ENCODE measurements at regions not wholly inside any gene's neighbourhood (a gene's known extent, or its start where the extent isn't known, plus 50 kb on each side); places are given as distances from the start of the nearest gene placed in this dataset.

DNA sequence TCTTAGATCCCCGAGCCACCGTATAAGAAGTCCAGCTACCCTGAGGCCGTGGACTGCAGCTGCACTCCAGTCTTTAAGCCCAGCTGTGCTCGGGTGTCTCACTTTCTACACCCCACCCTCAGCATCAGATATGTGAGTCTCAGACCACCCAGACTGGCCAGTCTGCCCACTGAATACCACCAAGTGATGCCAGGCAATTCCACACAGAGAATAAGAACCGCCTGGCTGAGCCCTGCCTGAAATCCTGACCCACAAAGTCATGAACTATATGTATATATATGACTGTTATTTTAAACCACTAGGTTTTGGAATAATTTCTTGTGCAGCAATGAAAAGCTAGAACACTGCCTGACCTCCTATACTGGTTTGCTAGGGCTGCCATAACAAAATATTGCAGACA, 106.7 kb downstream of the FOXF2 start:
- CTCF ChIA-PET: no interaction called here
- no peak overlapping the region for H3K4me2 ChIP-seq
- TF ChIP-seq, protein P1, sequence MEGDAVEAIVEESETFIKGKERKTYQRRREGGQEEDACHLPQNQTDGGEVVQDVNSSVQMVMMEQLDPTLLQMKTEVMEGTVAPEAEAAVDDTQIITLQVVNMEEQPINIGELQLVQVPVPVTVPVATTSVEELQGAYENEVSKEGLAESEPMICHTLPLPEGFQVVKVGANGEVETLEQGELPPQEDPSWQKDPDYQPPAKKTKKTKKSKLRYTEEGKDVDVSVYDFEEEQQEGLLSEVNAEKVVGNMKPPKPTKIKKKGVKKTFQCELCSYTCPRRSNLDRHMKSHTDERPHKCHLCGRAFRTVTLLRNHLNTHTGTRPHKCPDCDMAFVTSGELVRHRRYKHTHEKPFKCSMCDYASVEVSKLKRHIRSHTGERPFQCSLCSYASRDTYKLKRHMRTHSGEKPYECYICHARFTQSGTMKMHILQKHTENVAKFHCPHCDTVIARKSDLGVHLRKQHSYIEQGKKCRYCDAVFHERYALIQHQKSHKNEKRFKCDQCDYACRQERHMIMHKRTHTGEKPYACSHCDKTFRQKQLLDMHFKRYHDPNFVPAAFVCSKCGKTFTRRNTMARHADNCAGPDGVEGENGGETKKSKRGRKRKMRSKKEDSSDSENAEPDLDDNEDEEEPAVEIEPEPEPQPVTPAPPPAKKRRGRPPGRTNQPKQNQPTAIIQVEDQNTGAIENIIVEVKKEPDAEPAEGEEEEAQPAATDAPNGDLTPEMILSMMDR (conservative IDR thresholded peaks at IDR 0.05): no peak
- no peak for TF ChIP-seq EZH2 (IDR thresholded peaks at IDR 0.05; ENCODE audit: low read depth)
- H3K9me2 ChIP-seq (ENCODE audit: insufficient read depth): no peaks in the 10 kb centered on the region
- H3K4me1 ChIP-seq (replicated peaks; ENCODE audit: insufficient read depth): no peaks in the 10 kb centered on the region
- H3K79me2 ChIP-seq (ENCODE audit: low read depth): no peaks in the 10 kb centered on the region
- no peaks in the 10 kb centered on the region for H3K27me3 ChIP-seq (ENCODE audit: insufficient read depth, low read depth)
- no peak for DNase-seq
- POLR2A ChIA-PET (ENCODE audit: unreplicated experiment): no interaction called here
- no peaks in the 10 kb centered on the region for H3F3A ChIP-seq (ENCODE audit: insufficient read depth, low read depth)
- no peak overlapping the region for H3K27ac ChIP-seq
- intact Hi-C loops (cut with micrococcal nuclease; ENCODE audit: unreplicated experiment): no loop called here
- H3K36me3 ChIP-seq (ENCODE audit: low read depth): no peaks in the 10 kb centered on the region
- no peak overlapping the region for H3K4me3 ChIP-seq
- no peaks in the 10 kb centered on the region for H4K20me1 ChIP-seq (ENCODE audit: insufficient read depth)
- H2AFZ ChIP-seq: no peak overlapping the region
- no TSS peak for BruUV-seq (replicated peaks)
- no peaks in the 10 kb centered on the region for H3K9me3 ChIP-seq (ENCODE audit: insufficient read depth, low read depth)

DNA sequence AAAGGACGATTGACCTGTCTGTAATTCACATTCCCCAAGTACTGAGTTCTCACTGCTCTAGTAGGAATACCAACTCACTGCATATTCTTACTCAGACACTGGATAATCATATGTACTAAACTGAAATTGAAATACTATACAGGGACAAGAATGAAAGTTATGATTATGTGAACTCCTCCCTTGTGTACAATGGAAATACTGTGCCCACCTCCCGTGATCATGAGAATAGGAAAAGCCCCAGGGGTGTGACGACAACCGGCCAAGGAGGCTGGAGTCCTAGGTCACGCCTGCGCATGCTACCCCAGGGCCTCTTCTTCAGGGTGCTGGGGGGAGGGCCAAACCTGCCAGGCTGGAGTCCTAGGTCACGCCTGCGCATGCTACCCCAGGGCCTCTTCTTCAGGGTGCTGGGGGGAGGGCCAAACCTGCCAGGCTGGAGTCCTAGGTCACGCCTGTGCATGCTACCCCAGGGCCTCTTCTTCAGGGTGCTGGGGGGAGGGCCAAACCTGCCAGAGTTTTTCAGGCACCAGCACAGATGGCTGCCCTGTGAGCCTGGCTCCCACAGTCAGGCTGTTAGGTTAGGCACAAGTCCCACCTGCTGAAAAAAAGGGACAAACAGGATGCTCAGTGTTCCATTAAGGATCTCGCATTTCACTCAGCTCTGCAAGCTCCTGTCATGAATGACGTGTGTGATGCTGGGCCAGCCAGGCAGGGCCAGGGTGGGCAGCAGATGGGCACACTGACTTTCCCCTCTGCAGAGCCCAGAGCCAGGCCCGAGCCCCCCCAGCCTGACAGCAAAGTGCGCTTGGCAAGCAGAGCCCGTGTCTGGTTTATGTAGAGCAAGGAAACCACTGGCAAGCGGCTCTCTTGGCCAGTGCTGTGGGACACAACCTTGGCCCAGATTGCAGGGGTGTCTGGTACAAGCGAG, 107.7 kb downstream of the FOXF2 start:
- Histone ChIP-seq H2AFZ (no peak overlapping the region), H3K27me3 (ENCODE audit: insufficient read depth, low read depth) (no peaks in the 10 kb centered on the region), H3K4me3 (no peak overlapping the region), H3K9me3 (ENCODE audit: insufficient read depth, low read depth) (no peaks in the 10 kb centered on the region), H3K4me2 (no peak overlapping the region), H3K79me2 (ENCODE audit: low read depth) (no peaks in the 10 kb centered on the region), H3K36me3 (ENCODE audit: low read depth) (no peaks in the 10 kb centered on the region), H3K27ac (no peak overlapping the region), H4K20me1 (ENCODE audit: insufficient read depth) (no peaks in the 10 kb centered on the region), H3K9me2 (ENCODE audit: insufficient read depth) (no peaks in the 10 kb centered on the region), H3F3A (ENCODE audit: insufficient read depth, low read depth) (no peaks in the 10 kb centered on the region), H3K4me1 (replicated peaks; ENCODE audit: insufficient read depth) (no peaks in the 10 kb centered on the region)
- POLR2A ChIA-PET (ENCODE audit: unreplicated experiment): no interaction called here
- DNase-seq: no peak
- no peak for TF ChIP-seq EZH2 (IDR thresholded peaks at IDR 0.05; ENCODE audit: low read depth)
- TF ChIP-seq, protein P1 (conservative IDR thresholded peaks at IDR 0.05): no peak
- BruUV-seq (replicated peaks): no TSS peak
- CTCF ChIA-PET: no interaction called here
- intact Hi-C loops (cut with micrococcal nuclease; ENCODE audit: unreplicated experiment): no loop called here

DNA sequence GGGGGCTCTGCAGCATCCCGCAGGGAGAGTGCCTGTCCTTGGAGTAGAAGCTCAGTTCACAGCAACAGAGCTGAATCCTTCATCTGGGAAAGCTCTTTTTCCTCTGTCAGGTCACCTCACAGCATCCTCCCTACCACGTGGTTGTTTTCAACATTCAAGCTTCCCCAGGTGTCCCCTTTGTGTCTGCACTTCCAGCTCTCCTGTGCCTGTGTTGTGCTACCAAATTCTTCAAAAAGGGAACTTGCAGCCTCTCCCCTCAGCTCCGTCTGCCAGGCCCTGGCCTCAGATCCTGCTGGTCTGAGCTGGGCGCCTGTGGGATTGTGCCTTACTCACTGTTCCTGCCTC, 108.4 kb downstream of the FOXF2 start:
- H4K20me1 ChIP-seq (ENCODE audit: insufficient read depth): no peaks in the 10 kb centered on the region
- ChIA-PET CTCF (no interaction called here), POLR2A (ENCODE audit: unreplicated experiment) (no interaction called here)
- DNase-seq: no peak
- no peak overlapping the region for H2AFZ ChIP-seq
- H3K9me3 ChIP-seq (ENCODE audit: insufficient read depth, low read depth): no peaks in the 10 kb centered on the region
- no peaks in the 10 kb centered on the region for H3K36me3 ChIP-seq (ENCODE audit: low read depth)
- intact Hi-C loops (cut with micrococcal nuclease; ENCODE audit: unreplicated experiment): no loop called here
- H3K4me3 ChIP-seq: no peak overlapping the region
- H3F3A ChIP-seq (ENCODE audit: insufficient read depth, low read depth): no peaks in the 10 kb centered on the region
- H3K4me1 ChIP-seq (replicated peaks; ENCODE audit: insufficient read depth): no peaks in the 10 kb centered on the region
- H3K4me2 ChIP-seq: no peak overlapping the region
- TF ChIP-seq, protein P1 (conservative IDR thresholded peaks at IDR 0.05): no peak
- no peak for TF ChIP-seq EZH2 (IDR thresholded peaks at IDR 0.05; ENCODE audit: low read depth)
- BruUV-seq (replicated peaks): no TSS peak
- H3K27ac ChIP-seq: no peak overlapping the region
- H3K9me2 ChIP-seq (ENCODE audit: insufficient read depth): no peaks in the 10 kb centered on the region
- H3K79me2 ChIP-seq (ENCODE audit: low read depth): no peaks in the 10 kb centered on the region
- H3K27me3 ChIP-seq (ENCODE audit: insufficient read depth, low read depth): no peaks in the 10 kb centered on the region

All from PC-9 (cell line).